Stomach (tissue), 4 donors: ENCODE measurements at regions not wholly inside any gene's neighbourhood (a gene's known extent, or its start where the extent isn't known, plus 50 kb on each side); places are given as distances from the start of the nearest gene placed in this dataset.

Source experiments
- EP300 ChIP-seq: sonication (generic); formaldehyde crosslinking; IDR thresholded peaks from one replicate; pipeline ENCODE4 v1.6.1; 2017; ENCODE audit warnings: antibody characterized with exemption
- POLR2A ChIP-seq, 4 donors: fragments of 450-650 bp; IDR thresholded peaks; one replicate each; pipeline ENCODE4 v1.6.1; 2016; ENCODE audit warnings: antibody characterized with exemption in 4 of 4, control low read depth in 2 of 4, mild to moderate bottlenecking in 1 of 4, moderate library complexity in 1 of 4
- TF ChIP-seq, protein P1 (sequence below), 7 experiments: fragments of 450-650 bp in 4 of 7; fragments of 200-600 bp in 3 of 7; sonication (generic) in 3 of 7; IDR thresholded peaks; one replicate each; pipeline ENCODE4 v1.5.1; 2016 to 2019; ENCODE audit warnings: antibody characterized with exemption in 7 of 7, control low read depth in 2 of 7, mild to moderate bottlenecking in 1 of 7

DNA sequence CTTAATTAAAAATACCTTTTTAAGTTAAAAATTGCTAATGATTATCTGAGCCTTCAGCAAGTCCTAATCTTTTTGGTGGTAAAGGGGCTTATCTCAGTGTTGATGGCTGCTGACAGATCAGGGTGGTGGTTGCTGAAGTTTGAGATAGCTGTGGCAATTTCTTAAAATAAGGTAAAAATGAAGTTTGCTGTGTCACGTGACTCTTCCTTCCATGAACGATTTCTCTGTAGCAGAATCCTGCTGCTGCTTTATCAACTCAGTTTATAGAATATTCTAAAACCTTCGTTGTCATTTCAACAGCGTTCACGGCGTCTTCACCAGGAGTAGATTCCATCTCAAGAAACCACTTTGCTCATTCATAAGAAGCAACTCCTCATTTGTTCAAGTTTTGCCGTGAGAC lies 110.1 kb downstream of the SUCNR1 start:
- TF ChIP-seq, protein P1, sequence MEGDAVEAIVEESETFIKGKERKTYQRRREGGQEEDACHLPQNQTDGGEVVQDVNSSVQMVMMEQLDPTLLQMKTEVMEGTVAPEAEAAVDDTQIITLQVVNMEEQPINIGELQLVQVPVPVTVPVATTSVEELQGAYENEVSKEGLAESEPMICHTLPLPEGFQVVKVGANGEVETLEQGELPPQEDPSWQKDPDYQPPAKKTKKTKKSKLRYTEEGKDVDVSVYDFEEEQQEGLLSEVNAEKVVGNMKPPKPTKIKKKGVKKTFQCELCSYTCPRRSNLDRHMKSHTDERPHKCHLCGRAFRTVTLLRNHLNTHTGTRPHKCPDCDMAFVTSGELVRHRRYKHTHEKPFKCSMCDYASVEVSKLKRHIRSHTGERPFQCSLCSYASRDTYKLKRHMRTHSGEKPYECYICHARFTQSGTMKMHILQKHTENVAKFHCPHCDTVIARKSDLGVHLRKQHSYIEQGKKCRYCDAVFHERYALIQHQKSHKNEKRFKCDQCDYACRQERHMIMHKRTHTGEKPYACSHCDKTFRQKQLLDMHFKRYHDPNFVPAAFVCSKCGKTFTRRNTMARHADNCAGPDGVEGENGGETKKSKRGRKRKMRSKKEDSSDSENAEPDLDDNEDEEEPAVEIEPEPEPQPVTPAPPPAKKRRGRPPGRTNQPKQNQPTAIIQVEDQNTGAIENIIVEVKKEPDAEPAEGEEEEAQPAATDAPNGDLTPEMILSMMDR (IDR thresholded peaks at IDR 0.05), result no peak
- no peak for TF ChIP-seq EP300
- no peak for TF ChIP-seq POLR2A (IDR thresholded peaks at IDR 0.05)
